ENCODE measurements at regions not wholly inside any gene's neighbourhood (a gene's known extent, or its start where the extent isn't known, plus 50 kb on each side); places are given as distances from the start of the nearest gene placed in this dataset.

DNA sequence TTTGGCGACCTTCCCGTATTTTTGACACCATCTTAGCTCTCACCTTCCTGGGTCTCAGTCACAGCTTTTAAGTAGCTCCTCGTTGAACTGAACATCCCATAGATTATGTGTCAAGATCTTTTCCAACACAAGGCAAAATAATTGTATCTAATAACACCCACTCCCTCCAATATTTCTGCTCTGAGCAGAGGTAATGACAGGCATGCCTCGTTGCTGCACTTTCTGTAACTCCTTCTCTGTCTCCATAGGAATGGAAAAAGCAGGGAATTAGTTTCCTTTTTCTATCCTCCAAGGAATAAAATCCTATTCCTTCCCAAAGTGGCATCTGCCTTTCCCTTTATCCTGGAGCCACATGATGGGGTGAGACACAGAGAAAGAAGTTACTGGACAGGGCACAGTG is 174.0 kb upstream of the CDH20 start:
- no peak for DNase-seq (ENCODE audit: low read depth)

DNA sequence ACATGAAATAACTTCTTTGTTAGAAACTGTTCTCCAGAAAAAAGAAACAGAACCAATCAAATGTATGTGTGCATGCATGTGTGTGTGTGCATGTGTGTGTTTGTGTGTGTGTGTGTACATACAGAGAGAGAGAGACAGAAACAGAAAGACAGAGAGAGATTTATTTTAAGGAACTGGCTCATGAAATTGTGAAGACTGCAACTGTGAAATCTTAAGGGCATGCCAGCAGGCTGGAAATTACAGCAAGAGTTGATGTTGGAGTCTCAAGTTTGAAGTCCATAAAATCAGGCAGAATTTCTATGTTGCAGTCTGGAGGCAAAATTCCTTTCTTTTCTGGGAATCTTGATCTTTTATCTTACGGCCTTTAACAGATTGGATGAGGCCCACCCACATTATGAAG is 168.9 kb upstream of the CDH20 start:
- DNase-seq (ENCODE audit: low read depth) = no peak

DNA sequence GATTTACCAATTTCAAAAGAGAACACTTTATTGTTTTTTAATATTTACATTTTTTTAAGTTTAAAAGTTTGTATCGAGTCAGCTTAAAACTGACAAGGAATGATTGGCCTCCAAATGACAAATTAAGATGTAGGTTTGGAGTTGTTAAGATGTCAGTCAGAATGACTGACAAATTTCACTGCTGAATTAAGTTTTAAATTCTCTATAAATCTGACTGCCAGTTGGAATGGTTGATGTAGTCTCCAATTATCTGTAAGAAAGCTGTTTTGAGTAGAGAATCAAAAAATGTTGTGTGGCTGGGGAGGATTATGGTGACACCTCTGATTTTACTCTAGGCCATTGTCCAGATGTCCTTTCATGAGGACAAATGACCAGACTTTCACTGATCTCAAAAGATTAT is 165.3 kb upstream of the CDH20 start:
- DNase-seq (ENCODE audit: low read depth) = no peak

DNA sequence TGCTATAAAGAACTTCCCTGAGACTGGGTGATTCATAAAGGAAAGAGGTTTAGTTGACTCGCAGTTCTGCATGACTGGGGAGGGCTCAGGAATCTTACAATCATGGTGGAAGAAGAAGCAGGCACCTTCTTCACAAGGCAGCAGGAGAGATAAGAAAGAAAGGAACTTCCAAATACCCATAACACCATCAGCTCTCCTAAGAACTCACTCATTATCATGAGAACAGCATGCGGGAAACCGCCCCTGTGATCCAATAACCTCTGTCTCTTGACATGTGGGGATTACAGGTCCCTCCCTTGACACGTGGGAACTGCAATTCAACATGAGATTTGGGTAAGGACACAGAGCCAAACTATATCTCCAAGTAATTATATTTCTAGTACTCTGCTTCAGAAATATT is 163.8 kb upstream of the CDH20 start:
- no peak for DNase-seq (ENCODE audit: low read depth)

DNA sequence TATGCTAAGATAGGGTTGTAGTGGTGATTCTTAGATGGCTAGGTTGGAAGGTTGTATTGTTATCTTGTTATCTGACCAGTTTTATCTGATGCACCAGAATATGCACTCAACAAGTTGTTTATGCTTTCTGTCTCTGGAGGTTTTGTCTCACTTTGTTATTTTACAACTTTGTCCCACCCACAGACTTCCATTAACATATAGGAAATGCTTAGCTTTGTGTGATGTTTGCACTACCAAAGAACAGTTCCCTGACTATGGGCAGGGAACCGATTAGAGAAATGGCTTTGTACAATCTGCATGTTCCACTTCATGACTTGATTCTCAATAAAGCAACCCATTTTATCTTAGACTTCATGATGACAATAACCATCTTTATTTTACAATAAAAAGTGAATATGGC is 160.6 kb upstream of the CDH20 start:
- no peak for DNase-seq (ENCODE audit: low read depth)

DNA sequence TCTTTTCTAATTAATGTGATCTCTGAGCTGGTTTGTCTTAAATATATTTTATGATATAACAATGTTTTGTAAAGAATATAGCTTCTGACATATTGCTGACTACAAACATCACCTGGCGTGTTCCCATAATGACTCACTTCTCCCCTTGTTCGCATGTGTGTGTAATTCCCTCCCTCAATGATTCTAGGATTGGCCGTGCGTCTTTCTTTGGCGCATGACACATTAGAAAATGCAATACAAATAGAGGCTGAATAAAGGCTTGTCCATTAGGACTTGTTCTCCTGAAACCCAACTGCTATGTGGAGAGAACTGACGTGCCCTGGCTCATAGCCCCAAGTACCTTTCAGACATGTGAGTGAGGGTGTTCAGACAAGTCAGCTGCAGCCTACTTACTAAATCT is 159.7 kb upstream of the CDH20 start:
- no peak for DNase-seq (ENCODE audit: low read depth)

DNA sequence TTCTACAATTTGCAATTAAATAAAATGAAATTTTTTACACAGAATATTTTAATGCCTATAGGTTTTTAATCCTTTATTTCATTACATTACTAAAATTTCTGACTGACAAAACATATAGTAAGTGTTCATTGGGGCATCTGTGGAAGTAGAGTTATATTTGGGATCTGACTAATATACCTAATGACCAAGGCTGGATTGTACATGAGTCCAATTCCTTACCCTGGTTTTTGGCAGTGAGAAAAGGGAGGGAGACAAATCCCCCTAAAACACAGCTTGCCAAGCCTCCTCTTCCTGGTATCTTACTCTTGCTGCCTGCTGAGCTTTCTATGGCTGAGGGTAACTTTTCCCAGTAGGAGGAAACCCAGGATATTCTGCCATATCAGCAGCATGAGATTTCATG is 149.4 kb upstream of the CDH20 start:
- no peak for DNase-seq (ENCODE audit: low read depth)

DNA sequence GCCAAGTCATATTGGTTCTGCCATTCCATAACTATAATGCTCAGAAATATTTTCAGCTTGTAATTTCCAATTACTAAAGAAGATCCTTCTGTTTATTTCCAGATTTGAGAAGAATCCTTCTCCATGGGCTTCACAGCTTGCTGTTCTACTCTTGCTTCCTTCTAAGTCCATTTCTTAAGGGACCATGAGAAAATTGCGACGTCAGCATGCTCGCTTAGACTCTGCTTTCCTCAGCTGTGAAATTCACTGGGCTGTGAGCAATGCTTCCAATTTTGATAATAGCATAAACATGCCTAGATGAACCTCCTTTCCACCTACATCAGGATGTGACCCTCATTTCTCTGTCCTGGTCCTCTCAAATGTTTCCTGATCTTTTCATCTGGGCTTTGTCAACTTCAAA is 145.3 kb upstream of the CDH20 start:
- DNase-seq (ENCODE audit: low read depth) = no peak

DNA sequence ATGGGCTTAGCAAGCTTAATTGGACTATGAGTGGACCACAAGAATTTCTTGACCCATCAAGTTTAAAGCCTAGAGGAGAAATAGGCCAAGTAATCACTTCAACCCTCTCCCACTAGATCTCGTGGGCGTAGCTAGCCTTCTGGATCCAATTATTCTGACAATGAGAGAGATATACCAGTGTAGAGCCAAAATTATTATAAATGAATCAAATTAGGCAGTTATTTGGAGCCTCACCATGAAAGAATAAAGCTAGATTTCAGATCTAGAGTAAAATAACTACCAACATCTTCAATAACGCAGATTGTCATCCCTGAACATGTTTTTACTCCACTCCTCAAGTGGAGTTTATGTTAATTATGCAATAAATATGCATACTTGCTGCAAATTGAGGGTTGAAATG is 143.9 kb upstream of the CDH20 start:
- no peak for DNase-seq (ENCODE audit: low read depth)

DNA sequence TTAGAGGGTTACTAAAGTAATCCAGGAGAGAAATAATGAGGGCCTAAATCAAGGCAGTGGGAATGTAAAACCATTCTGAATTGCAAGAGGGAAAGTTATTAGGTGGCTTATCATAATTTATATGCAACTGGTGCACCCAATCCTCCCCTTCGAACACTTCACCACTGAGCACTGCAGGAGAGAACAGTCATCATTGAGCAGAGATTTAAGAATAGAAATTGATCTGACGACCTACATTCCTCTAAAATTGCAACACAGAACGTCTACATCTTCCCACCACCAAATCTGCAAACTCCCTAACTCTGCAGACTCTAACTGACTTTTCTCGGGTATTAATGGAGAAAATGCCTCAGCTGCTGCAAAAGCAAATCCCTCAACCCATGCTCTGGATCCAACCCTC is 138.5 kb upstream of the CDH20 start:
- DNase-seq (ENCODE audit: low read depth) = no peak

DNA sequence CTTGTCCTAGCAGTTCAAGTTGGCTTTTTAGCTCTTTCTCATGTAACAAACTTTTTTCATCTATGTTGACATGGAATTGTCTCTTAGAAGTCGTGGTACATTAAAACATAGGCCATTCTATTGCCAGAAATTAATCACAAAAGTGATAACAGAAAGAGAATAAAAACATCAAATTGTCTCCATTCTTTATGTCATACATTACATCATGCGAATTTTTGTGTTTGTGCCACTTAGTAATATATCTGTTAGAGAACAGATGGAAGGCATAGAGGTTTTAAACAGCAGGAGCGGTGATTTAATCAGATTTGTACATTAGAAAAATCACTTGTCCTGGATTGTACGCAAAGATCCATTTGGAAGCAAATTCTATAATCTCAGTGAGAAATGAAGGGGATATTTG is 136.5 kb upstream of the CDH20 start:
- no peak for DNase-seq (ENCODE audit: low read depth)

DNA sequence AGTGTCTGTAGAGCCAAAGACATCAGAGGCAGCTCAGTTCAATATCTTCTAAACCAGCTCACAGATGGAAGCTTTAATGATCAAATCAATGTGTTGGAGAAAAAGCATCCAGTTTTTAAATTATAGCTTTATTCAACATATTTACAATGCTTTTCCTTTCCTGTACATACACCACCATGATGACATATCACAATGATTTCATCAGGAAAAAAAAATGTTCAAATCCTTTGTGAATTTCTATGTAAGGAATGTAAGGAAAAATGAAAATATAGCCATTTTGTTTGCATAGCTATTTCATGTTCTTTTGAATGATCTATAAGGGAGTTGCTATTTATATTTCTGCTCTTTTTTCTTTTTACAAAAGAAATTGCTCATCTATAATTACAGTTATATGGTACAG is 134.7 kb upstream of the CDH20 start:
- DNase-seq (ENCODE audit: low read depth) = no peak

DNA sequence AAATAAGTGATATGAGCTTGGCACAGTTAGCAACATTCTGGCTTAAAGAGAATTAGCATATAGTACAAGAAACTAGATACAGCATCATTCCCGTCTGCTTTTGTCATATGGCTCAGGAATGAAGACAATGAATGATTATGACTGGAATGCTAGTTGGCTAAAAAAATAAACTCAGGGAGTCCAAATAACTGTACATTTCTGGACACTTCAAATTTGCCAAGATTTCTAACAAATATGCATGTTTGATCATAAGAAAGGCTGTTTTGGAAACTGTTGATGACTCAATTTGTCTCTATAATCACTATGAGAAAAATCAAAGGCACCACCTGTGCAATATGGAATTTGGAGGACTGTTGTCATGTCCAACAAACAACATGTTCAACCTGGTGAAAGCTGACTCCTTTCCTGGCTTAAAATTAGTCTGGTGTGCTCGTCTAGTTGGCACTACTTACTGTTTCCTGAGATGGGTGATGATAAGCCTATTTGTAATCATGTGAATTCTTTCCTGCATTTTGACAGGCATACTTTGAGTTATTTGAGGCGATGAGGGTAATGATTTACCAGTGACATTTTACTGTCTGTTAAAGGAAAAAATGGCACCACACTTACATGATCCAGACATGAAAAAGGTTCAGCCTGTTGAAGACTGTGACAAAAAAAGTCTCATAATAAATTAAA is 133.9 kb upstream of the CDH20 start:
- DNase-seq (ENCODE audit: low read depth) = no peak

DNA sequence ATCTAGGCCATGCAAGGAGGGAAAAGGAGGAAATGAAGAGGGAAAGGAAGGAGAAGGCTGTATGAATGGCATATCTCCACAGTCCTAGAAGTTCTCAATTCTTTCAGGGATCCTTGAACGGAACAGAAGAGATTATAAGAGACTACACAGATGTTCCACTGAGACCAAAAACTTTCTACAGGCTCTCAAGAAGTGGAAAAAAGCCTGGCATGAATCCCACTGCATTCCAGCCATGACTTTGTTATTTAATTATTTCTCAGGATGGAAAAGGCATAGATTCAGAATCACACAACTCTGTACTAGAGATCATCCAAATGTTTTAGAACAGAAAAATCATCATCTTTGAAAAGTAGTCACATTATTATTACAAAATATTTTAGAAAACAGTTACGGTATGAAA is 131.7 kb upstream of the CDH20 start:
- no peak for DNase-seq (ENCODE audit: low read depth)

DNA sequence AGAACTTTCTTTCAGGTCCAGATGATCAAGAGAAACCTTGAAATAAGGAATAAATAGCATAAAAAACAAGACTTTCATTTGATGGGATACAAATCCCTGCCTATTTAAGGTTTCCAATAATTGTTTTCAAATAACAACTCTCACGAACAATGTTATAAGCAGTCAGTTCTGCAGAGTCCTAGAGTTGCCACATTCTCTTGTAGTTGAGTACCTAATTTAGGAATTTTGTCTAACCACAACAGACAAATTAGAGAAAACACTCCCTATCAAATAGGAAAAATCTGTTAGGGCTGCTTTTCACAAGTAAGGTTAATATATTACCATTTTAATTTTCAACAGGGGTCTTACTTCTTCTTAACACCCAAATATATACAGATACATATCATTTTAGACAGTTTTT is 130.1 kb upstream of the CDH20 start:
- peak; percentile 1 for DNase-seq (ENCODE audit: low read depth)

DNA sequence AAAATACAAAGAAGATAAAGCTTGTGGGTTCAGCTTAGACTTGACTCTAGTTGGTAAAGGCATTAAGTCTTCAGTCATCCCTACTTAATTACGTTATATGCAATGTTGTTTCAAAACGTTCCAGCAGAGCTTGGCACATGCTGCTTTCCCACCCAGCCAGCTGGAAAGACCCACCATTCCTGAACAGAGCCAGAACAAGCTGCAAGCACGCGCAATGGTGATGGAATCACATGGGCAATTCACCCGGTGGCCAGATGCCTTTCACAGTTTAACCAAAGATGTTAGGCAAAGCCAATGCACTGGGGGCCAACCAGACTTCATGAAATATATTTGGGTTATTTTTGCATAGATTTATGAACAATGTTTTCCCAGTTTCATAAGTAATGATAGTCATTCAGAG is 123.4 kb upstream of the CDH20 start:
- DNase-seq (ENCODE audit: low read depth) = no peak

DNA sequence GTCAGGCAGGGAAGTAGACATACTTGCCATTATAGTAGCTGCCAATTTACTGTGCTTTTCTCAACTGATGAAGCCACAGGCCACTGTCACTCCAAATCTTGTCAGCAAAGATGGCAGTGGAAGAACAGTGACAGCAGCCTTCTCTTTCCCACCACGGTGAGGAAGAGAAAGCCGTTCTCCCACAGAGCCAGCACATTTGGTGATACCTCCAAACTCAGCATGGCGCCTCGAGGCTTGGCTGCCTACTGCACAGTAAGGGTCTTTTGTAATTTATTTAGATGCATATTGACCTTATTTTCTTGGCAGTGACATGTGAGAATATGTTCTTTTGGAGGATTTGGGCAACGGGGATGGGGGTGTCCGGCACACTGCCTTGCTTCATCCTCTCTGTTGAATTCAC is 117.2 kb upstream of the CDH20 start:
- no peak for DNase-seq (ENCODE audit: low read depth)

DNA sequence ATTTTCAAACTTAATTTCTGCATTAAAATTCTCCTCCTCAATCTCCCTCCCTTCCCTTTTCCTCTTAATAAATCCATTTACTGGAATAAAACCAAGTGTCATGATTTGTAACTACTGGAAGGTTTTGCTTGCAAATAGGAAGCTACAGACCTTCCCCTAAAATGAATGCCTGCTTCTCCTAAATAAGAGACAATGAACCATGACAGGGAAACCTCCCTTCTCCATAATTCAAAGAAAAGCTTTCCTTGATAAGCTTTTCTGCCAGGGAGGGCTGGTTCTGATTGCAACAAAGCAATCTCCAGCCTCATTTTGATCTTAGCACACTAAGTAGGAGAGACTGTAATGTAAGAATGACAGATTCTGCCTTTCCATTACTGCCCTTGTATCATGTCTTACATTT is 111.0 kb upstream of the CDH20 start:
- no peak for DNase-seq (ENCODE audit: low read depth)

DNA sequence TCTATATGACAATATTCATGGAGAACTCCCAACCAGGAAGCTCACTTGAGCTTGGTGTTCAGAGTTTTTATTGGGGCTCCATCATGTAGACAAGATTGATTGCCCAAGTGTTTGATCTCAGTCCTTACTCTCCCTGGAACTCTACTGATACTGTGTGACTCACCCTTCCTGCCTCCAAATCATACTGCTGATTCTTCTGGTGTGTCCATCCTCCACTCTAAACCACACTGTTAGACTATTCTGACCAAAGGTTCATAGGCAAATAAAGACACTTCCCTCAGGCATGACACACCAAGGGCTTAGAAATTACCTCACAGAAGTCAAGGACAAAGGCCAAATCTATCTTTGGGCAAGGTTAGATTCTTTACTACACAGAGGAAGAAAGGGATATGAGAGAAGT is 107.9 kb upstream of the CDH20 start:
- DNase-seq (ENCODE audit: low read depth) = peak; percentile 2

DNA sequence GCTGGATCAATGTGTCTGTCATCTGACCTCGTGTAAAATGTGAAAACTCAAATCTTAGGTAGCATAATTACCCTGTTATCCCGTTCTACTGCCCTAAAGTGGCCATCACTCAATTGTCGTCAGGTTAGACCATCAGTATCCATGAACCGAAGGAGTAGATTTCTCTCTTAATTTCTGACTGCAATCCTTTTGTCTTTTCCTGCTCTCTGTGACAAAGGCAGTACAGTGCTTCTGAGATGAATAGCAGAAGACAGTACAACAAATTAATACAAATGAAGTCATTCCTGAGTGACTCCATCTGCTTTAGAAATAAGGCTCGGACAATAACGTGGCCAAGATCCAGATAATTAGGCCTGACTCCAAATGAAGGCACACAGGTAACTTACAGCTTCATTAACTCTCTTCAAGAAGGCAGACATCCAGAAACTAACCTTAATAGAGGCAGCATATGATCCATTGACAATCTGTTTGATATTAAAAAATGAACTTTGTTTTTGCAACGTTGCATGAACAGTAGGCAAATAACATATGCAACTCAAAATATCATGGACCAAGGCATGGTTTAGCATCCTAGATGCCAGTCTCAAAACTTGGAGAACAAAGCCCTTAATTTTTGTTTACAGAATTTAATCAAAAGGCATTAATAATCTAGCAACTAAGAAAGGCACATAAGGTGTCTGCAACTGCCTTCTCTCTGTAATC is 96.7 kb upstream of the CDH20 start:
- DNase-seq (ENCODE audit: low read depth) = no peak

DNA sequence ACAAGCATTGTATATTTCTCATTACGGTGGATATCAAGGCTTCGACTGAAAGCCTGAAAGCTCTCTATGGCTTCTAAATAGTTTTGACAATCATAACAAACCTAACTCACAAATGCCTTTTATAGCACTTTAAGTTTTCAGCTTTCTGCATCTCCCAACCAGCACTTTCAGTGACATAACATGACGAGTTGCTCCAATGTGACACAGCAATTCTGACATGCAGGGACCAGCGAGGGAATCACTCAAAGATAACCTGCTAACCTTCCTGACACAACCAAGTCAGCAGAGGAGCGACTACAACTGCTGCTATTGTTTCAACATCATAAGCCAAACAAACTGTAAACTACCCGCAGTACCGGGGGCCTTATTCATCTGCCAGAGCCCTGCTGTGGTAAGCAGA is 95.7 kb upstream of the CDH20 start:
- DNase-seq (ENCODE audit: low read depth) = no peak

DNA sequence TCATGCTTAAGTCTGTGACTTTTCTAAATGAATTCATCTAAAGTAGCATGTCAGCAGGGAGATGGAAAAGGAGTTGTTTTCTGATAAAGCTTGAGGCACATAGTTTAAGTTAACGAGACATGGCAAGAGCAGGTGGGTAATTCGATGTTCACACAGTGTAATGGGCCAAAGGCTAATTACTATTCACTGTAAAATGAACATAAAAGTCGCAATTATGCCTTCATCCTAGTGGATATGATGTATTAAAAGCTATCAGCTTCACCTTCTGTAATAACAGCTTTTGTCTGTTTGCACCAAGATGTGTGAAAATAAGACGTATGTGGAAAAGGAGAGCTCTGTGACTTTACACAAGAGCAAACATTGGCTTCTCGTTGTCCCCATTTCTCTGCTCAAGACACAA is 94.2 kb upstream of the CDH20 start:
- DNase-seq (ENCODE audit: low read depth) = no peak

DNA sequence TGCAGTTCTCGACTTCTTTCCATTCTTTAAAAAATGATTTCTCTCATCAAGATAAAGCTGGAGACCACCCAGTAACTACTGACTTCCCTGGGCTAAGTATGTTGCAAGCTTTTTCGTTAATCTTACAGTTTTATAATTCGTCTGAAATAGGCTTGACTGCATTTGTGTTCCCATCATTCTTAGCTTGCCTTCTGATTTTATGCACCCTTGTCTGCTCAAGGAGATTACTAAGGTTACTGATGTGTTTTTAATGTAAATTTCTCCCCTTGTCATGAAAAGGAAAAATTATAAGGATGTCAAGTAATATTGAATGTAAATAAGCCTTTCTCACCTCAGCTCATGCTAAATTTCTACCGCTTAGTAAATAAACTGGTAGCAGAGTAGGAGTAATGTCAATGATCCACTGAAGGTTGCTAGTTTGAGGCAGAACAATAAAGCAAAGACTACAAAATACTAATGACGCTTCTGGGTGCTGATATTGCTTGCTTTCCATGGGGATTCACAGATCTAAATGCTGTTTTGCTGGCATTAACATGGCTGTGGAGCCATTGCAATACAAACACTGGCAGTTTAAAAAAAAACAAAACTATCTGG is 91.9 kb upstream of the CDH20 start:
- no peak for DNase-seq (ENCODE audit: low read depth)

DNA sequence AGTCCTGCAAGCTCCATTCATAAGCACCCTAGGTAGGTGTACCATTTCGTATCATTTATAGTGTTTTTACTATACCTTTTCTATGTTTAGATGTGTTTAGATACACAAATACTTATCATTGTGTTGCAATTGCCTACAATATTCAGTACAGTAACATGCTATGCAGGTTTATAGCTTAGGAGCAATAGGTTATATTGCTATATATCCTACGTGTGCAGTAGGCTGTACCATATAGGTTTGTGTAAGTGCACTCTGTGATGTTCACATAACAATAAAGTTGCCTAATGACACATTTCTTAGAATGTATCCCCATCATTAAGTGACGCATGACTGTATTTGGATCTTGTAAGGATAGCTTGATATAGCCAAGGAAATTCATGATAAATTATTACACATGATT is 88.6 kb upstream of the CDH20 start:
- DNase-seq (ENCODE audit: low read depth) = no peak
